Cardiac fibroblast (primary cell): ENCODE measurements at regions not wholly inside any gene's neighbourhood (a gene's known extent, or its start where the extent isn't known, plus 50 kb on each side); places are given as distances from the start of the nearest gene placed in this dataset.
"Not testable (repeated sequence)": the region's sequence is repeated elsewhere in the genome, so short reads cannot be mapped to it uniquely, and the experiment has no call there.

Source experiments
- DNase-seq, 2 donors: peaks; one replicate each; pipeline versions ENCODE4 v3.0.0 to v3.0.0-alpha.2; 2010; ENCODE audit warnings: low read depth in 2 of 2
- H3K4me3 ChIP-seq, 2 donors: replicated peaks in 1 of 2; 1 replicate in 1 of 2; 2 replicates in 1 of 2; pipeline ENCODE4 v1.5.1; 2011; ENCODE audit warnings: low read depth in 2 of 2, low read length in 2 of 2, mild to moderate bottlenecking in 2 of 2, moderate library complexity in 1 of 2
- CTCF ChIP-seq: IDR thresholded peaks from one replicate; pipeline ENCODE4 v1.5.1; 2011; ENCODE audit warnings: low read depth, mild to moderate bottlenecking, low read length, inconsistent platforms

GRCh38 chr1:163985700-163986099 lies 573.3 kb upstream of the PBX1 start:
- no peak for TF ChIP-seq CTCF
- no peak for DNase-seq
- H3K4me3 ChIP-seq = no peak overlapping the region

- no peak for DNase-seq
- no peak overlapping the region for H3K4me3 ChIP-seq
- TF ChIP-seq CTCF = no peak
Observed at GRCh38 chr1:163999131-163999530, 559.9 kb upstream of the PBX1 start.

GRCh38 chr1:164006186-164006585 lies 552.8 kb upstream of the PBX1 start:
- not testable (repeated sequence) for H3K4me3 ChIP-seq, DNase-seq

GRCh38 chr1:164006621-164007020 lies 552.4 kb upstream of the PBX1 start:
- no peak overlapping the region for H3K4me3 ChIP-seq
- DNase-seq = no peak
- no peak for TF ChIP-seq CTCF

GRCh38 chr1:164017239-164017638 lies 541.7 kb upstream of the PBX1 start:
- no peak for TF ChIP-seq CTCF
- DNase-seq = no peak
- no peak overlapping the region for H3K4me3 ChIP-seq

- no peak for DNase-seq
- TF ChIP-seq CTCF = no peak
- no peak overlapping the region for H3K4me3 ChIP-seq
Observed at GRCh38 chr1:164020391-164020790, 538.6 kb upstream of the PBX1 start.

- no peak for DNase-seq
- no peak for TF ChIP-seq CTCF
- no peak overlapping the region for H3K4me3 ChIP-seq
Observed at GRCh38 chr1:164021813-164022212, 537.2 kb upstream of the PBX1 start.
